ENCODE measurements at regions not wholly inside any gene's neighbourhood (a gene's known extent, or its start where the extent isn't known, plus 50 kb on each side); places are given as distances from the start of the nearest gene placed in this dataset.

GRCh38 chr4:62226082-62226481, 1026.0 kb downstream of the ADGRL3 start:
- Histone ChIP-seq H3K79me2 (replicated peaks; ENCODE audit: insufficient read depth) (no peaks in the 10 kb centered on the region), H3K36me3 (ENCODE audit: insufficient read depth) (no peaks in the 10 kb centered on the region), H4K20me1 (replicated peaks; ENCODE audit: insufficient read depth) (no peaks in the 10 kb centered on the region), H3K27me3 (ENCODE audit: insufficient read depth) (no peaks in the 10 kb centered on the region), H3K4me1 (ENCODE audit: insufficient read depth) (peaks cover under 1% of the 10 kb centered on the region; the same call in 1 of the 2 replicates), H2AFZ (no peak overlapping the region), H3K9me2 (ENCODE audit: insufficient read depth) (no peaks in the 10 kb centered on the region), H3F3A (replicated peaks; ENCODE audit: low read depth) (no peaks in the 10 kb centered on the region), H3K27ac (ENCODE audit: low read depth) (no peak overlapping the region), H3K4me3 (no peak overlapping the region), H3K4me2 (no peak overlapping the region)
- Mint-ChIP-seq H3K9me3 (no peaks in the 10 kb centered on the region; the same call in 2 of the 3 replicates), H3K4me3 (no peak overlapping the region), H3K27me3 (ENCODE audit: insufficient read depth, low read depth, poor library complexity) (no peaks in the 10 kb centered on the region), H3K4me1 (peaks cover 3% of the 10 kb centered on the region; the same call in 2 of the 3 replicates), H3K36me3 (ENCODE audit: low read depth) (no peaks in the 10 kb centered on the region), H3K27ac (no peak overlapping the region)
- DNase-seq (ENCODE audit: low spot score) (no peak), ATAC-seq (no peak)
- no peak for TF ChIP-seq ZNF331 (CRISPR knock-in tag; IDR thresholded peaks at IDR 0.05; ENCODE audit: low read depth)
- TF ChIP-seq REST (IDR thresholded peaks at IDR 0.05; ENCODE audit: unreplicated experiment) = no peak
- TF ChIP-seq ZNF462 (CRISPR knock-in tag; IDR thresholded peaks at IDR 0.05) = no peak
- no peak for TF ChIP-seq EZH2phosphoT487 (IDR thresholded peaks at IDR 0.05; ENCODE audit: unreplicated experiment)
- no peak for TF ChIP-seq POLR2AphosphoS5 (IDR thresholded peaks at IDR 0.05; ENCODE audit: low read depth)
- no peak for TF ChIP-seq ETS1 (IDR thresholded peaks at IDR 0.05)
- no peak for TF ChIP-seq STAT1 (IDR thresholded peaks at IDR 0.05; ENCODE audit: unreplicated experiment)
- no peak for TF ChIP-seq JUNB (IDR thresholded peaks at IDR 0.05; ENCODE audit: unreplicated experiment)
- no peak for TF ChIP-seq CREB1 (CRISPR knock-in tag; IDR thresholded peaks at IDR 0.05; ENCODE audit: low read depth)
- no peak for TF ChIP-seq NANOG (IDR thresholded peaks at IDR 0.05; ENCODE audit: borderline replicate concordance)
- TF ChIP-seq ZNF114 (CRISPR knock-in tag; IDR thresholded peaks at IDR 0.05) = no peak
- no peak for TF ChIP-seq EZH2 (IDR thresholded peaks at IDR 0.05; ENCODE audit: low read depth, unreplicated experiment)
- TF ChIP-seq CTCF (conservative IDR thresholded peaks at IDR 0.05; ENCODE audit: low read depth in 2 of 2) = no peak
